GM18858 (cell line): ENCODE measurements at regions not wholly inside any gene's neighbourhood (a gene's known extent, or its start where the extent isn't known, plus 50 kb on each side); places are given as distances from the start of the nearest gene placed in this dataset.
"Not testable (repeated sequence)": the region's sequence is repeated elsewhere in the genome, so short reads cannot be mapped to it uniquely, and the experiment has no call there.

Source experiments
- ATAC-seq: cut with Tn5 transposase; IDR thresholded peaks from one replicate; pipeline ENCODE4 v1.9.1; 2021; ENCODE audit not compliant: unreplicated experiment

DNA sequence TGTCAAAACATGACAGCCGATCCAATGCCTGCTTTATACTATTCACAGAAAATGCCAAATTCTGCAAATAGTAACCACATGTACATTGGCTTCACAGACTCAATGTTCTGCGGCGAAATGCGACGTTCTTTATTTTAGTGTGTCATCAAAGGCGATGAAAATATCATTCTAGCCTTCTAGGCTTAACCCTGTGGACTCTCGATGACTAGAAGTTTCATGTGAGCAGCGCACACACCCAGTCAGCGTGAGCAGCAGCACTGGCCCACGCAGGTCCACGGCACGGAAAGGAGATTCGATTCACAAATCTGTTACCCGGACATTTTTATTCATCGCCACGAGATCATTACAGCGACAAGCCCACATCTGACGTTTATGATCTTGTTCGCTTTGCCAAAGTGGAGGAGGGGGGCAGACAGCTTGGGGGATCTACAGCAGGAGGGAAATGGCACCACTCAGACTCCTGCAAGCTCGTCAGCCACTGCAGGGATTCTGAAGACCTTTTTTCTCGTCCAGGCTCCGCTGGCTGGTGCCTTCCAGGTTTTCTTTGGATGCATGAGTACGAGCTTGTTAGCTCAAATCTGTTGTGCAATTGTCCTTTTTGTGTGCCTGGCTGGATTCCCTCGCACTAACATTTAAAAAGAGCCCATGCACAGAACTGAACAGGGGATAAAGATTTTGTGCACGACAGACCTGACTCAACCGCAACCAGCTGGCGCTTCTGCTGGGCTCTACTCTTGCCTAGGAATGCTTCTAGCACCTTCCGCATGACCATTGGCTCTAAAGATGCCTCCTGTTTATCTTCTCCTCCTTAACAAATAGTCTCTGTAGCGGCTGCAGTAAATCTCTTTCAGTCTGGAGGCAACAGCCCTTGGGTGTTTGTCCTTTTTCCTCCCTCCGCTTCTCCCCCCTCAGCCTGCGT lies 938.4 kb downstream of the MCTP2 start:
- ATAC-seq, result no peak

DNA sequence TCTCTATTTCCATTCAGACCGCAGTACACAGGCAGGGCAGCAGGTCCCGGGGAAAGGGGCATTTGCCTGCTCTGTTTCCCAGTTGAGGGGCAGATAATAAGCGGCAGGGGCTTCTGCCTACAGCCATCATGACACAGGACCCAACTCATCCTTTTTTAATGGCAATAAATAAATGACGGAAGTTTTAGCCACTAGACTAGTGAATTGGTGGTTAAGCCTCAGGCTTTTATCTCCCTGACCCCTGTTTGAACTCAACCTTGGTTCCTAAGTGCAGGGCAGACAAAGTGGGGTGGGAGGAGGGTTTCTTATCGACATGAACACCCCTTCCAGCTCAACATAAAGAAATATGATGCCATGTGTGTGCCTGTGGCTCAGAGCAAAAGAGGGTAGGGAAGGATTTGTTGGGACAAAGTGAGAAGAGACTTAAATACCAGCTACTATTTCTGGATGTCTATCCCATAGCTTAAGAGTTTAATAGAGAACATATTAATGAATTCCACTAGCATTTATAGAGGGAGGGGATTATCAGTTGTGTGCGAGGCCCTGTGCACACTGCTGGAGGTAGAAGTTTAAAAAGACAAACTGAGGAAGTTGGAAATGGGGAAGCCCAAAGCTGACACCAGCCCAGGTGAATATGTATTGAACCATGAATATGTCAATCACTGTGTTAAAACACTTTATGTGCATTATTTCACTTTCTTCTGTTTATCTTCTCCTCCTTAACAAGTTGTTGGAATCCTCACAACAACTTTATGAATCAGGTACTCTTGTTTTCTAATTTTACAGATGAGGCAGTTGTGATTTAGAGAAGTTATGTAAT lies 939.4 kb downstream of the MCTP2 start:
- ATAC-seq, result no peak

DNA sequence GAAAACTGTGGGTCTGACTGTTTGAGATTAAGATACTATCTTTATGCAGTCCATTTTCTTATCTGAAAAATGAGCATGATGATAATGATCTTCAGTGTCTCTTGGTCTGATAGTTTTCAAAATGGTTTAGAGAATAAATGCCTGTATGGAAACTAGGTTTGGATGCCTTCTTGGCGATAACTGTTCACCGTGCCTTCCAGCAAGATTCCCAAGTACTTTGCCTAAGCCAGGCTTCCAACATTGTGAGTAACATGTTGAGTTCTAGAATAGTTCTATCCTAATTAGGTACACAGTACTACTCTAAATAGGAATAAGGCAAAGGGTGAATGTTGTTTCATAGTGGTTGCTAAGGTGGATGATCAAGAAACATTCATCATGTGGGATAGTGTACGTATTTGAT lies 940.2 kb downstream of the MCTP2 start:
- no peak for ATAC-seq

DNA sequence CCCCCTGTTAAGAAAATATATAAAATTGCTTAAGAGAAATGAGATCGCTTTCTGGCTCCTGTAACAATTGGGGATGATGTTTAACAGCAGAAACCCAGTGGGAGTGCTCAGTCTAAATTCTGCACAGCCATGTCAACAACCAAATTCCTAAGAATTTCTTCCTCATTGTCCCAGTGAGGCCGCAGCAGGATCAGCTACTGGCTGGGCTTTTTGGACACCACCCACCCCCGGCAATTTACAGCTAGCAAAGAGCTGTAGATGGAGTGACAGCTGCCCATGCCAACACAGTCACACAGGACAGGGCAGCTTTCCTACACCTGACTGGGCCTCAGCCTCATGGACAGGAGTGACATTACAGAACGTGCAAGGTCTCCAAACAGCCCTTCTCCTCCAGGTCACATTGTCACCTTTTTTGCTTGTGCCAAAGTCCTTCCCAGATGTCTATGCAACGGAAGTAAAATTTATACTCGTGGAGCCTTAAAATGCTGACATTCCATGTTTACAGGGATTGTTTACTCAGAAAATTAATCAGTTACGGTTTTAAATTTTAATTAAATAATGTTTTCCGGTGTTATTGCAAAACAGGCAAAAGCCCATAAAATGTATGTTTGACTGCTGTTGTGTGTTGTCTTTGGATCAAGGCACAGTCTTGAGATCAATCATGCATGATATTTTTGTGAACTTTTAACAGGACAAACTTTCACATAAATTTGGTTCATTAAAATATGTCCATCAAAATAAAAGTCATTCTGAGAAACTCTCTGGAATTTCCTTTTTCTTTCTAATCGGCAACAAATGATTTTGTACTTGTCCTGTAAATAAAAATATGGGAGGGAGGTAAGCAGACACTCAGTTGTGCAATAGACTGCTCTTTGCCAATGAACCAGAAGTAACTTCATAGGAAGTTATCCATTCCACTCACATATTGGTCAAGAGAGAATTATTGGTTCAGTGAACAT lies 943.2 kb downstream of the MCTP2 start:
- no peak for ATAC-seq

DNA sequence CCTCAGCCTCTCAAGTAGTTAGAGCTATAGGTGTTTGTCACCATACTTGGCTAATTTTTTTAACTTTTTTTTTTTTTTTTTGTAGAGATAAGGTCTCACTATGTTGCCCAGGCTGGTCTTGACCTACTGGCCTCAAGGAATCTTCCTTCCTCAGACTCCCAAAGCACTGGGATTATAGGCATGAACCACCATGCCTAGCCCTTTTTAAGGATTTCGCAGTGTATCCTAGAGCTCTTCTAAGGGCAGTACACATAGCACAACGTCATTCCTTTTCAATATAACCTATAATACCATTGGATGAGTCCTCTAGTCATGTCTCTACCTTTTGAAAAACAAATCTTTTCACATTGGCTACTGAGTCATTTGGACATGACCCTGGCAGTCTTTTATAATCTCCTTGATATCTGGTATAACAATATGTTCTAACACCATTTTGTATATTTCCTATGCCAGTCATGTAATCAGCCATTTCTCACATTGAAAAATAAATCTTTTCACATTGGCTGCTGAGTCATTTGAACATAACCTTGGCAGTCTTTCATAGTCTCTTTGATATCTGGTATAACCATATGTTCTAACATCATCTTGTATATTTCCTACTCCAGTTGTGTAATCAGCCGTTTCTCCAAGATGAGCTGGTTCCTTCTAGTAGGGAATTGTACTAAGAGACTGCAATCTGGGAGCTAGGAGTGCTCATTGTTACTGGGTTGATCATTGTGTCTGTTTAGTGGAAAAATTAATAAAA lies 944.7 kb downstream of the MCTP2 start:
- no peak for ATAC-seq

DNA sequence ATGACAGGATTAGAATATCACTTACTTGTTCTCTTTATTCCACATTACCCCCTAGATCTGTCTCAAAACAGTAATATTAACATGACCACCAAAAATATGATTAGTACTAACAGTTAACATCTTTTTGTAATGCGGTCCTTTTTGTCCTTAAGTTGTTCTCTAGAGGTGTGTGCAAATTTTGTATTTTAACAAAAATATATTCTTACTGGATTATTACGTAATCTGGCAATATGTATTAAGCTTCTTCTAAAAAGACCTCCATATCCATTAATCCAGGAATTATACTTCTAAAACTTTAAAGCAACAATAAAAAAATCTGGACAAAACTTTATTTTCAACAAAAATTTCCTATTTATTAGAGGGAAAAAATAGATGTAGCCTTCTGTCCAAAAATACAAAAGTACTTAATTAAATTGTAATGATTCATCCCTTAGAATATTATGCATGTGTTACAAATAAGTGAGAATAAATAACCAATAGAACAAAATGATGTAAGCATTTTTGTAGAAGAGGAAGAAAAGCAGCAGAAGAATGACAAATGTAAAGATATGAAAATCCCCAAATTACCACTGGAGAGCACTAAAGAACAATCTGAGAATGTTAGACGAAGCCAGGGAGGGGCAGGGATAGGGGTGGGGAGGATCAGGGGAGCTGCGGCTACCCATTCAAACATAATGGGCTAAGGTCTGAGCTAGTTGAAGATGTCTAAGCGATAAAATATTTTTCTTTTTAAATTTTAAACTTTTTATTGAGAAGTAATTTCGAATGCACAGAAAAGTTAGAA lies 945.6 kb downstream of the MCTP2 start:
- ATAC-seq, result no peak

DNA sequence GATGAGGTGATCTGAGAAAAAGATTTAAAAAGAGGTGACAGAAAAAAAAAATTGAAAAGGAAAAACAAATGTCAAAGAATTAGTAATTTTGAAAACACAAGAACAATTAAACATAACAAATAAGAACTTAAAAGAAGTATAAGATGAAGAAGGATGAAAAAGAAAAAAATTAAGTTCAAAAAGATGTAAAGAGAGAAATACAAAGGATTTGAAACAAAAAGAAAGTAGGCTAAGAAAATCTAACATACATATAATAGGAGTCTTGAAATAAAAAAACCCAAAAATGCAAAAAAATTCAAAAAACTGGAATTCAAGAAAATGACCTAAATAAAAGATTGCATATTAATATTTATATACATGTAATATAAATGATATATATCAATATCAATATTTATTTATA lies 949.2 kb downstream of the MCTP2 start:
- no peak for ATAC-seq

DNA sequence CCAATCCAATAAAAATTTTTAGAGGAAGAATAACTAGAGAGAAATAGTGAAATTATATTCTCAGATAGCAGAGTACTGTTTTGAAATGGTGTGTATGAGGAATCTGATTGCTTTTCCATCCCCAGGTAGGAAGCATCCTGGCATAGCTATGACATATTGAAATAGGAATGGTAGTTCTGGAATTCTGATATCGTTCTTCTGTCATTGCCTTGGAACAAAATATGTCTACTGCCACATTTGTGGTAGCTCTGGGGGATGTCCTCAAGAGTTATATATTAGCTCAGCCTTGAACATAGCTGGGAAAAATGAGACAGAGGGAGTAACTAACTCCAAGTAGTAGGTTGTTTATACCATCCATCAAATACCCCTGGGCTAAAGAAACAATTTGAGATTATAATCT lies 950.7 kb downstream of the MCTP2 start:
- ATAC-seq, result no peak

DNA sequence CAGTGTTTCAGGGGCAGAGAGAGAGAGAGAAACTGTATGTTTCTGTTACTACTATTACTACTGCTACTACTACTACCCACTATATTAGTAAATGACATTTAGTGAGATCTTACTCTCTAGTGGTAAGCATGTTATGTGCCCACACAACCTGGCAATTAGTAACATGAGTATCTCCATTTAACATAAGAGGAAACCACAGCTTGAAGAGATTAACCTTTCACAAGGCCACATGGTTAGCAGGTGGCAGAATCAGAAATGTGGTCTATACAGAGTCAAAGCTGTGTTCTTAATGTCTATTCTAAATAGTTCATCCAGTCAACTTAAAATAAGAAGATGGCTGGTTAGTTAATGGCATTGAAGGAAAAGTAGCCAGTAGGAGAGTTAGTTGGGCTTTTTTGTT lies 961.6 kb downstream of the MCTP2 start:
- no peak for ATAC-seq

DNA sequence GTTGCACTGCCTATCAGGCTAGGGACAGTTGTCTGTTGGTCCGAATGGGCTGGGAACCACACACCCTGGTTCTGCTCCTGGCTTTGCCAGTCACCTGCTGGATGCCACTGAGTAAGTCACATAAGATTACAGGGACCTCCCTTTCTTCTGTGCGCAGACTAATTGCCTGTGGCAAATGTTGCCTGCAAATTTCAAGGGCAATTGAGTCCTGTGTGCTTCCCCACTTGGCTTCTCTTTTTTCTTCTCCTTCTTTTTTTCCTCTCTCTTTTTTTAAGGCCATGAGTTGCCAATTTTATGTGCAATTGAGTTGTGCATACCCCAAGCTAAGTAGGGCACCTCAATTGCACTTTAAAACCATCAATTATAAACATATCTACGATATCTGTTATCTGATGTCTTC lies 963.4 kb downstream of the MCTP2 start:
- no peak for ATAC-seq

DNA sequence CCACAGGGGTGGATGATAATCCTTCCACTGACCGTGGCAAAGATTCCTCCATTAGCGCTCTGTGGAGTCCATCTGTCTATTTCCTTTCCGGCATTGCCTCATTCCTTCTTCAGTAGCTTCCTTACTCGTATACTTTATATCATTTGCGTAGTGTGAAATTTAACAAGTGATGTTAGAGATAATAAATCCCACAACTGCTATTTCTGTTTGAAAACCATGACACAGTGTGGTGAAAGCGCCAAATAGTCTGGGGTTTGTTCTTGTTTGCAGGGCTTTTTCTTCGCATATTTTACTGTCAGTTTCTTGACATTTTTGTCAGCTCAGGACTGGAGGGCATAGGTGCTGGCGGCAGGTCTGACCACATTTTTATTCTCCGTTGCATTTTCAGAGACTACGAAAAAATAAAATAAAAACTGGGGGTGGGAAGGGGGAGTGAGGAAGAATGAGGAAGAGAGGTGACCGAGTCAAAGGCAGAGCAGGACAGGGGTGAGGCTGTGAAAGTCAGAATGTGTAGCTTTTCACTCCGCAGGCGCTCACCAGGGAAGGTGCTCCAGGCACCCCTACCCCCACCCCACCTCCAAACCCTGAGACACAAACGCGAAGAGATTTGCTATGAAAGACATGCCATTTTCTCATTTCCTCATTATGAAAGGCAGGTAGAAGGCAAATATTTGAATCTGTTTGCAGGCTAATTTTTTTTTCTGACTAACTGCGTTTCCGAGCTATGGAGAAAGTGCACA lies 965.0 kb downstream of the MCTP2 start:
- ATAC-seq, result no peak

DNA sequence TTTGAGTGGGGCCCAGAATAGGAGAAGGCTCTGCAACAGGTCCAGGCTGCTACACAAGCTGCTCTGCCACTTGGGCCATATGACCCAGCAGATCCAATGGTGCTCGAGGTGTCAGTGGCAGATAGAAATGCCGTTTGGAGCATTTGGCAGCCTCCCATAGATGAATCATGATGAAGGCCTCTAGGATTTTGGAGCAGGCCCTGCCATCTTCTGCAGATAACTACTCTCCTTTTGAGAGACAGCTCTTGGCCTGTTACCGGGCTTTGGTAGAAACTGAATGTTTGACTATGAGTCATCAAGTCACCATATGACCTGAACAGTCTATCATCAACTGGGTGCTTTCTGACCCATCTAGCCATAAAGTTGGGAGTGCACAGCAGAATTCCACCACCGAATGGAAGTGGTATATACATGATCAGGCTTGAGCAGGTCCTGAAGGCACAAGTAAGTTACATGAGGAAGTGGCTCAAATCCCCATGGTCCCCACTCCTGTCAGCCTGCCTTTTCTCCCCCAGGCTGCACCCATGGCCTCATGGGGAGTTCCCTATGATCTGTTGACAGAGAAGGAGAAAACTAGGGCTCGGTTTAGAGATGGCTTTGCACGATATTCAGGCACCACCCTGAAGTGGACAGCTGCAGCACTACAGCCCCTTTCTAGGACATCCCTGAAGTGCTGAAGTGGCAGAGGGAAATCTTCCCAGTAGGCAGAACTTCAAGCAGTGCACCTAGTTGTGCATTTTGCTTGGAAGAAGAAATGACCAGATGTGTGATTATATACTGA lies 971.4 kb downstream of the MCTP2 start:
- ATAC-seq, result no peak

DNA sequence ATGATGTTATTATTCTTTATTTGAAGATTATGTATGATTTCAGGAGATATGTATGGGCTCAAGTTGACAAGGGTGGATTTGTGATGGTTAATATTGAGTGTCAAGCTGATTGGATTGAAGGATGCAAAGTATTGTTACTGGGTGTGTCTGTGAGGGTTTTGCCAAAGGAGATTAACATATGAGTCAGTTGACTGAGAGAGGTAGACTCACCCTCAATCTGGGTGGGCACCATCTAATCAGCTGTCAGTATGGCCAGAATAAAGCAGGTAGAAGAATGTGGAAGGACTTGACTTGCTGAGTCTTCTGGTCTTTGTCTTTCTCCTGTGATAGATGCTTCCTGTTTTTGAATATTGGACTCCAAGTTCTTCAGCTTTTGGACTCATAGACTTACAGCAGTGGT lies 973.7 kb downstream of the MCTP2 start:
- ATAC-seq, result no peak

DNA sequence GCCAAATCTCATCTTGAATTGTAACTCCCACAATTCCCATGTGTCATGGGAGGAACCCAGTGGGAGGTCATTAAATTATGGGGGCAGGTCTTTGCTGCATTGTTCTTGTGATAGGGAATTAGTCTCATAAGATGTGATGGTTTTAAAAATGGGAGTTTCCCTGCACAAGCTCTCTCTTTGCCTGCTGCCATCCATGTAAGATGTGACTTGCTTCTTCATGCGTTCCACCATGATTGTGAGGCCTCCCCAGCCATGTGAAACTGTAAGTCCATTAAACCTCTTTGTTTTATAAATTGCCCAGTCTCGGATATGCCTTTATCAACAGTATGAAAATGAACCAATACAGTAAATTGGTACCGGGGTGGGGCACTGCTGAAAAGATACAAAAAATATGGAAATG lies 974.5 kb downstream of the MCTP2 start:
- not testable (repeated sequence) for ATAC-seq

DNA sequence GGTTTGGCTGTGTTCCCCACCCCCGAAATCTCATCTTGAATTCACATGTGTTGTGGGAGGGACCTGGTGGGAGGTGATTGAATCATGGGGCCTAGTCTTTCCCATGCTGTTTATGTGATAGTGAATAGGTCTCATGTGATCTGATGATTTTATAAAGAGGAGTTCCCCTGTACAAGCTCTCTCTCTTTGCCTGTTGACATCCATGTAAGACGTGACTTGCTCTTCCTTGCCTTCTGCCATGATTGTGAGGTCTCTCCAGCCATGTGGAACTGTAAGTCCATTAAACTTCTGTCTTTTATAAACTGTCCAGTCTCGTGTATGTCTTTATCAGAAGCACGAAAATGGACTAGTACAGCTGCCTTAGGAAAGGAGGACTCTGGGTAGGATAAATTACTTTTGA lies 976.7 kb downstream of the MCTP2 start:
- ATAC-seq, result no peak

DNA sequence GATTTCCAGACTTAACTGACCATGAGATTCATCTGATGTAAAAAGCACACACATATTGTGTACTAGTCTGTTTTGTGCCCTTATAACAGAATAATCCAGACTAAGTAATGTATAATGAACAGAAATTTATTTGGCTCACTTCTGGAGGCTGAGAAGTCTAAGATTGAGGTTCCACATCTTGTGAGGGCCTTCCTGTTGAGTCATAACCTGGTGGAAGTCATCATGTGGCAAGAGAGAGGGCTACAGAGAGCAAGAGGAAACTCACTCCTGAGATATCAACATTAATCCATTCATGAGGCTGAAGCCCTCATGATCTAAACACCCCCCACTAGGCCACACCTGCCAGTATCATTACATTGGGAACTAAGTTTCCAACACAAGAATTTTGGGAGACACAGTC lies 977.6 kb downstream of the MCTP2 start:
- ATAC-seq, result no peak

DNA sequence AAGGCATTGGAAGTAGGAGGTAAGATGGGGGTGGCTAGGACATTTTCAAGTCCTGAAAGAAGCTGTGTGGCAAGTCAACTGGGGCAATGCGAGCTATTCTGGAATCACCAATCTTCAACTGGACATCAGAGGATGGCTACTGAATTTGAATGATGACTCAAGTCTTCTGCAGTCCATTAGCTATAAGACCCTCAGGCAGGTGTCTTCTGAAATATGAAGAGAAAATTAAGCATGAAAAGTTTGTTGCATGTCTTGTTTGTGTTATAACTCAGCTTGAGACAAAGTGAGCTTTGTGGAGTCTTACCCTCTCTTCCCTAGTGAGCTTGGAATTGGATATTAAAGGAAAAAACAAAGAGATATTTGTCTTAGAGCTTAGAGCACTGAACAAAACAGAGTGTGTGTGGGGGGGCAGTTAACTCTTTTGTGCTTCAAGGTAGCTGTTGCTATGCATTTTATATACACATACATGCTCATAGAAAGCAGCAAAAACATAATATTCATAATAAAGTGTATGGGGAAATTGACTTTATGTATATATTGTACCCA lies 979.1 kb downstream of the MCTP2 start:
- ATAC-seq, result no peak

DNA sequence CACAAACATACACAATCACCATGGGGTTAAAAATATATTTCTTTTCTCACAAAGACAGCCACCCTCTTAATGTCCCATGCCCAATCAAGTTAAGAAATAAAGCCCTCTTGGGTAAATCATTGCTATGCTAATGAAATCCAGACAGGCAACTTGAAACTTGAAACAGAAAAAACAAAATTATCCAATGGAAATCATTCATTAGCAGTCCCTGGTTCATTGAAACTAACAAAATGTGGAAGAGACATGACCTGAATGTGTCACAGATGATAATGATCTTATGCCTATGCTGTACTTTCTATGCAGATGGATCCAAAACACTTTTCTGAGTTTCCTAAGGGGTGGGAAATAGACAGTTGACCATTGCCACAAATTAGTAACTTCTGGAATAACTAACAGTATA lies 983.7 kb downstream of the MCTP2 start:
- ATAC-seq, result no peak
